ENCODE measurements at regions not wholly inside any gene's neighbourhood (a gene's known extent, or its start where the extent isn't known, plus 50 kb on each side); places are given as distances from the start of the nearest gene placed in this dataset.

GRCh38 chr18:43819873-43820272 is 542.6 kb upstream of the SYT4 start:
- DNase-seq, result no peak

DNA sequence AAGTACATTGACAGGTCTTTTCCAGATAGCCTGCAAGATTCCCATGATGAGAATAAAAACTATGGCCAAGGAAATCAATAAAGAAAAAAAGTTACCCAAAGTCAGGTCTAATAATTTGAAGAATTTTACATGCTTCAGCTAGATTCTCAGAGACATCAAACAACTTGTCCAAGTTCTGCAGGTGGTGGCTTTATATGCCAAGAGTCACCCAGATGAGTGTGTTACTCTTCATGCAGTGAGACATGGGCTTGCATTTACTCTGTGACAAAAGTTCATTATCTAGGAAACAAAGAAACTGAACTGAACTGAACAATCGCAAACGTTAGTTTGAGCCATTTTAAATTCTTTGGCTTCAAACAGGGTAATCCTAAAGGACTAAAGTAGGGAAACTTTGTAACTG is 548.5 kb upstream of the SYT4 start:
- DNase-seq, result no peak

DNA sequence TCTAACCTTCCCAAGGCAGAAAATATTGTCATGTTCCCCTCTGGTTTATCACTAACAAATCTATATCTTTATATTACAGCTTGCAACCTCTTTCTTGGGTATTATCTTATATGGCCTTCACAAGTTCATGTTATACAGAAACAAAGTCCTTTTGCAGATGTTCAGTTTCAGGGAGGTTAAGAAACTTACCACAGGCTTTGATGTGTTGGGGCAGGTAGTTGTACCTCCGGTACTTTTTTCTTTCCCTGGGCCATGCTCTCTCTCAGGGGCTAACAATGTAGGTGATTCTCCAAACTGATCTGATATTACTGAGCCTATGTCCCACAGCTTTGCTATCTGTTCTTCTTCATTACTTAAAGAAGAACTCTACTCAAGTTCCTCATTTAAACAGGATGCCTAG is 548.9 kb upstream of the SYT4 start:
- DNase-seq, result no peak

GRCh38 chr18:43827311-43827710 is 550.0 kb upstream of the SYT4 start:
- DNase-seq, result no peak

DNA sequence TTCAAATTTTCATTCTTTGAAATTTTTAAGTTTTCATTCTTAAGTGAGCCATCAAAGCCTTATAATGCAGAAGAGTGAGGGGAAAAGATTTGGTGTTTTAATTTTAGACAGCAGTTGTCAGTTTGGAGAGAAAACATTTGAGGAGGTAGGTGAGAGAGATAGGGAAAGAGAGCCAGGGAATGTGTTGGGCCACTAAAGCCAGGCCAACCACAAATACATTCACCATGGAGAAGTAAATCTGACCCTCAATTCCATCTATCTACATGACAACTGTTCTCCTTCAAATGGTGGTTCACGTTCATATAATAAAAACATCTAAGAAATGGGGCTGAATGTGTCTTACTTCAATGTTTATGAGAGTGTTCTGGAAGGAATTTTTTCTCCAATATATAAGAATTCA is 553.0 kb upstream of the SYT4 start:
- DNase-seq, result no peak

DNA sequence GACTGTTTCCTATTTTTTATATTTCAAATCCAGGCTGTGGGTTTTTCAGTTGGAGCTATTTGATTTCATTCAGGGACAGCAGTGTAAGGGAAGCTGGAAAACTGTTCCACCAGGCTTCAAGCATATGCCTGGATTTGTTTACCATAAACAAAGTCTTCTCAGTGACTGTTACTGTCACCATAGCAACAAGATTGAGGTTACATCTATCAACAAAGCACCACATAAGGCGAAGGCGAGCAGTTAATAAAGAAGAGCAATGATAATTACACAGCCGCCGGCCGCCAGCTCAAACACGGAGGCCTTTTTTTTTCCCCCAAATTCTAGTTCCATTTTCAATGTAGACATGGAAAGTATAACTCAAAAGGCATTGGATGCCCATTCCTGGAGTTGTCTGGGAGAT is 553.7 kb upstream of the SYT4 start:
- DNase-seq, result peak; percentile 10 to 38

DNA sequence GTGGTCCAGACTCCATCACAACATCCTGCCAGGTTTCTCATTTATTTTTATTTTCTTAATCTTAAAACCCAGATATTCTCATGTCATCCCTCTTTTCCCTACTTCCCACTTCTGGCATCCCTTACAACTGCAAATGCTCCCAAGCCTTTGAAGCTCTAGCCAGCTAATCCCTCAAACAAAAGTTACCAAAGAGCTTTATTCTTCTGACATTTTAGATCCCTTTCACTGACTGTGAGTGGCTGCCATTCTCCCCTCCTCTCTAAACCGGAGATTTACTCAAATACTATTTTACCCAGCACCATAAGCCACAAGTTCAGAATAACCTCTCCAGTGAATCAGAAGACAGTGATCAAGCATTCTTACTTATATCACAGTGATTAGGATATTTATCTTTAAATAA is 569.0 kb upstream of the SYT4 start:
- DNase-seq, result no peak

- DNase-seq, result no peak
These were observed 570.1 kb upstream of the SYT4 start for GRCh38 chr18:43847164-43848091.

- DNase-seq, result peak; percentile 13 to 23
These were observed 572.5 kb upstream of the SYT4 start for GRCh38 chr18:43849831-43850230.

DNA sequence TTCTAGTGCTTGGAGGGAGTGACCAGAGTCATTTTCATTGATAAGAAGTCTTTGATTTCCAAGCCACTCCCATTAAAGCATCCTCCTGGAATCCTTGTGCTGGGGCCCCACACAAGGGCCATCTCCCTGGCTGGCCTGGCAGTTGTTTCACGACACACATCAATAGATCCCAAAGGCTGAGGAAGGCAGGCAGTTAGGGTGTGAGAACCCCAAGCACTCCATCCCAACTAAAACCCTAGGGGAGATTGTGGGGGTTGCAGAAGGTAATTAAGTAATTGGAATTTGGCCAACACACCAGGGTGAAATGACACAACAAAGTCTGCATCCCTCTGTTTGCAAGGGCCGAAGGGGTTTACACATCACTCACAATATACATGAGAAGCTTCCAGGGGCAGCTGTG is 578.1 kb upstream of the SYT4 start:
- no peak for DNase-seq

GRCh38 chr18:43863180-43863579 is 585.9 kb upstream of the SYT4 start:
- no peak for DNase-seq

DNA sequence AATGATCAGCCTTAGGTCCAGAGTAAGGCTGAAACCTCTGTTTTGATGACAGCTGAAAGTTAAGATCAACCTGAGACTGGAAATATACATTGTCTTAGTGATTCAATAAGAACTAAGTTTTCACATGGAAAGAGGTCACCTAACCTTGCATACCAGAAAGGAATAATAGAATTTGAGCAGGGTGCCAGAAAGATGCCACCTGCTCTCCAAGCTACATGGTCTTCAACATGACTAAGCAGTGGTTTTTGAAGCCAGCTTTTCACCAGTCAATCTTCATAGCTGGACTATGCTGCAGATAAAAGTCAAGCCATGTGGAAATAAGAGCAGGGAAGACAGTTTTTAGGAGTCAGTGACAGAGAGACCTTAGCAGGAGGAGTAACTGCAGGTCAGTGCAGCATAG is 589.4 kb upstream of the SYT4 start:
- DNase-seq, result no peak

GRCh38 chr18:43868497-43868995 is 591.3 kb upstream of the SYT4 start:
- no peak for DNase-seq

GRCh38 chr18:43869451-43870008 is 592.2 kb upstream of the SYT4 start:
- DNase-seq, result peak in 1 of 2 experiments; percentile 4

GRCh38 chr18:43870626-43871025 is 593.3 kb upstream of the SYT4 start:
- DNase-seq, result no peak

DNA sequence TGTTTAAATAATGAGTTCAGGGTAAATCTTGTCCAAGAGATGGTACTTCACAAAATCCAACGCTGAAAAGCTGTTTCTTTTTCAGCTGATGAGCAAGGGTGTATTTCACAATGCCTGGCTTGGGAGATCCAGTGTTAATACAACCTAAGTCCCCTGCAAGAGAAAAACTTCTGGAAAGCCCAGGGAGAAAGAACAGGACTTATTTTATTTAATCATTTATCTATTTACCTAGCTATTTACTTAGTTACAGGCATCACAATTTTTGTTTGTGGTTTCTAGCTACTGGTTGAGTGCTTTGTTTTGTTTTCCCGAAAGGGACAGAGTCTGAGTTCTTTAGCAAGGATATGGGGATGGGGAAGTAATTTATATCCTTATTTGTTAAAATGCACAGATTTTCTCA is 598.2 kb upstream of the SYT4 start:
- DNase-seq, result no peak

DNA sequence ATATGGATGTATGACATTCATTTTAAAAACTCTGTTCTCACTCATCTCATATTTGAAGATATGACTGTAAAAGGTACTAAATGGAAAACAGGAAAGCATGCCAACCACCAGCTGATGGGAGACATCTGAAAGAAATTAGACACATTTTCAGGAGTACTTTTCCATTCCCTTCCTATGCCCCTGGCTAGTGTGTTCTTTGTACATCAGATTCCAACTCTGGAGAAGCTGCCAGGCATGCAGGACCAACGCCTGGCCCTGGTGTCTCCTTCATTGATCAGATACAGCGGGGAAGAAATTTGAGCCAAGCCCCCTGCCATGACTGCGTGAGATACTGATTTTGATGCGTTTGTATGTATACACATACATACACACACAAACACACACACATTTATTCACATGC is 599.0 kb upstream of the SYT4 start:
- DNase-seq, result no peak

- no peak for DNase-seq
These were observed 599.5 kb upstream of the SYT4 start for GRCh38 chr18:43876748-43877147.

DNA sequence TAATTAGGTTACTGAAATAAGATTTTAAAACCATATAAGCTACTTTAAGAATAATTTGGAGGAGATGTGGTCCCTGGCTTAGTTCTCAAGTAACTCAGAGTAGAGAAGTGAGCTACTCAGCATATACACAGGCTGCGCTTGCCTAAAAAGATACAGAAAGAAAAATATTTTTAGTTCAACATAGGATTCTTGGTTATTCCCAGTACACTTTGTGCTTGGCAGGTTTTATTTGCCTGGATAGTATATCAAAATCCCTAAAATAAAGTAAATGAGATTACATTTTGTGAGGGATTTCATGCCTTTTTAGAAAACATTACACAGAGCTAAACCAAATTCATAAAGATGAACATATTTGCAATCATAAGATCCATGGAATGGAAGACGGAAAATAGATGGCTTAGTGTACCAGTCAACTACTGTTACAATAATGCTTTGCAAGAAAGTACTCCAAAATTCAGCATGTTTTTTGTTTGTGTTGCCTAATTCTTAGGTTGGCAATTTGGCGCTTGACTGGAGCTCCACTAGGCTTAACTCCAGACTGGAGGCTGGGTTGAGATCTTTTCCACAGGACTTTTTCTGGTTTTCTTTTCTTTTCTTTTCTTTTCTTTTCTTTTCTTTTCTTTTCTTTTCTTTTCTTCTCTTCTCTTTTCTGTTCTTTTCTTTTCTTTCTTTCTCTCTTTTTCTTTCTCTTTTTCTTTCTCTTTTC is 600.5 kb upstream of the SYT4 start:
- DNase-seq, result no peak

DNA sequence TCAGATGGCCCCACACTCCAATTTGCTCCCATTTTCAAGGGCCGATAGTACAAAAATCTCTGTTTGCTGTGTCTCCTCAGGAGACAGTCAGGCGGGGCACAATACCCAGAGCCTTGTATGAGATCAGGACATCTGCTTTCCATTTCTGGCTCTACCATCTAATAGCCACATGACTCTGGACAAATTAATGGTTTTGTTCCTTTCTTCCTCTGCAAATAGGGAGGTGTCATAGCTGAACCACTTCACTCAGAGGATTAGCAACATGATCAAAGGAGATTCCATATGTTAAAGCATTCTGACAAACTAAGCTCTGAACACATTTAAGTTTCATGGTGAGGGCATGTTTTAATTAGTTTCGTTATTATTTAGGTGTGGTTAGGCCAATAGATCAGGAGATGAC is 602.1 kb upstream of the SYT4 start:
- DNase-seq, result no peak

DNA sequence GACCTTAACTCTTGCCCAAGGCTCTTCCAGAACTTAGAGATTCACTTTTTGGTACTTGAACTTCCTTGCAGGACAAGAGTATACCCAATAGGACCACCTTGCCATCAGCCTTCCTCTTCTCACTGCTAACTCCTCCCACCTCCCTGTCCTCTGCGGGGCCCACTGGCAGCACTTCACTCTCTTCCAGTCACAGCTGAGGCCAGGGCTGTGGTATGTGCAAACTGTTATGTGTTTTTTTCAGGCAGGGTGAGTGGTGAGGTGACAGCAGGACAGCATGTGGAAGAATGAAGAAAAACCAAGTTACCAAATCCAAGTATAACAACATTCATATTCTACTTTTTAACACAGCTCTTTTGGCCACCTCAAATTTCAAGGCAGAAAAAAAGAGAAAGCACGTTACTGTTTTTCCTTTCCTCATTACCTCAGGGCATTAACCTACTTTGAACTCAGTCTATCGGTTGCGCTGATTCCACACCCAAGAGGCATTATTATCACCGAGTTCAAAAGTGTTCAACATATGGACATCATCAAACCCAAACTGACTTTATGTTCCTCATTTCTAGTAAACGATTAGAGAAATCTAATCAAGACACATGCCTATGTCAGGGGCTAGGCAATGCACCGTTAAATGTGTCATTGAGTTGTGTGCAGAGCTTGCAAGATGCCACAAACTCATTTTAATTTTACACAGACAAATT is 605.2 kb upstream of the SYT4 start:
- no peak for DNase-seq

- DNase-seq, result no peak
These were observed 606.6 kb upstream of the SYT4 start for GRCh38 chr18:43883886-43884285.

GRCh38 chr18:43886341-43886740 is 609.1 kb upstream of the SYT4 start:
- no peak for DNase-seq
